Stimulated activated CD8-positive, alpha-beta memory T cell treated with anti-CD3 and anti-CD28 coated beads, Interleukin-4, amount 100 ng/mL, for 1 hour (primary cell): ENCODE measurements at regions not wholly inside any gene's neighbourhood (a gene's known extent, or its start where the extent isn't known, plus 50 kb on each side); places are given as distances from the start of the nearest gene placed in this dataset.
"Not testable (repeated sequence)": the region's sequence is repeated elsewhere in the genome, so short reads cannot be mapped to it uniquely, and the experiment has no call there.

ENCODE experiments used
- DNase-seq, 2 donors: peaks; one replicate each; pipeline ENCODE4 v3.0.0-alpha.2; 2020; ENCODE audit warnings: low read depth in 2 of 2, low spot score in 1 of 2

- DNase-seq = no peak
Observed at GRCh38 chr13:74747186-74747955, 613.2 kb upstream of the KLF12 start.

DNA sequence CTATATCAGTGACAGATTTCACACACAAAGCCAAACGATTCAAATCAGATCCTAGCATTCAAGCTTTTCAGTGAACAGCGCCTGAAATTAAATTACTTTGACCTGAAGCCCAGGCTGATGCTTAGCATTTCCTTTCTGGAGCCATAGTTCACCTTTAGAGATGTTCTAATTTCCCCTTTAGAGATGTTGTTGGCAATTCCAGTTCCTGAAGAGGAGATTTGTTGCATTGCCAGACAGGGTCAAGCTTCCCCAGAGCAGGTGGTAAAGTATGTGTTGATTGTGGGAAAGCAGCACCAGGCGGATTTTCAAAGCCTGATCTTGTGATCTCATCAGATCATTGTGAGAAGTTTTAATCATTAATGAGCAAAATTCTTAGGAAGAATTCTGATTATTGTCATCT is 609.8 kb upstream of the KLF12 start:
- DNase-seq = no peak

DNA sequence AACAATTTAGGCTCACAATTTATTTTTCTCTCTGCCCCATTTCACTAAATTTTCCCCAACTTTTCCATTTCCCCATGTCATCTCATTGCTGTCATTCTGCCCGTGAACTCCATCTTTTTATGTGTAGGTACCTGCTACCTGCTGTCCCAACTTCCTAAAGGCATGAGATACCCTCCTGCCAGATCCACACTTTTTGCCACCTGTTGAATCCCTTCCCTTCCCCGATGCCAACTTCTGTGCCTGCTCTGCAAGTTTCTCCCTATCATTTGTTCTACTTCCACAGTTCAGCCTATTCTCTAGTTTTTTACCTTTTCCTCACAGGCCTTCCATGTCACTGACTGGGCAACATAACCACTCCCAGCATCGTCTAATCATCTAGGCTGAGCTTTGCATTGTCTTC is 607.5 kb upstream of the KLF12 start:
- DNase-seq = no peak

DNA sequence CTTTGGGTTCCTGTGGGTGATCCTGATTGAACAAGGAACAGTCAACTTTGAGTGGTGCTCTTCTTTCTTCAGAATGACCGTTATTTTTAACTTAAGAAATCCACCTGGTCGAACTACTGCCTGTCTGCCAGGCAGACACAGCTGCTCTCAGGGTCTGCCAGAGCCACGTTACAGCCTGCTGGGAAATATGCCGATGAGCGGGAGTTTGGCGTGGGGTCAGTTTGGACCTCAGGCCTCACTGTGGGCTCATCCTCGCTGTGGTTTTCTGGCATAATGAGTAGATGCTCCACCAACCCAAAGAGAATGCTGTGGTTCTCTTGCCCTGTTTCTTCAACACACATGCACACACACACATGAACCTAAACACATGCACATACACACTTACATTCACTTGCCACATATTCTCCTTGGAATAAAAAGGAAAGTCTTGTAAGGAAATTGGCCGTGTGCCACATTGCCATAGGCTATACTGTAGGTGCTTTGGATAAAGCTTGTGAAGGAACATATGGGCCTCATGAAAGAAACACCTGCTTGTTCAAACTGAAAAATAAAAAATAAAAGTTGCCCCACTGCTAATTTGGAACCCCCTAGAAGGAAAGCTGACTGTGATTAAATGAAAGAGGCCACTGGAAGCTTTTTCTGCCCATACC is 598.7 kb upstream of the KLF12 start:
- DNase-seq = no peak

DNA sequence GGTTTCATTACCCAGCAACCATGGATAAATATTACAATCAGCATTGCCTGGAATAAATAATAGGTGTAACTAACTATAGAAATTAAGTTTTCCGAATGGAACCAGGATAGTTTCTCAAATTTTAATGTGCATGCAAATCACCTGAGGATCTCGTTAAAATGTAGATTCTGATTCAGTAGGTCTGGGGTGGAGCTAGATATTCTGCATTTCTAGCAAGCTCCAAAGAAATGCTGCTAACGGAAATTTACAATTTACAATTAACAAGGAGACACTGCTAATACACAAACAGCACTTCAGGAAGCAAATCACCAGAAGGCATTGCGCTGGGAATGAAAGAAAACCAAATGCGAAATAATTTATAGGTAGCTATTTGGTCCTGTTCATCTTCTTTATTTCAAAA is 597.5 kb upstream of the KLF12 start:
- no peak for DNase-seq

DNA sequence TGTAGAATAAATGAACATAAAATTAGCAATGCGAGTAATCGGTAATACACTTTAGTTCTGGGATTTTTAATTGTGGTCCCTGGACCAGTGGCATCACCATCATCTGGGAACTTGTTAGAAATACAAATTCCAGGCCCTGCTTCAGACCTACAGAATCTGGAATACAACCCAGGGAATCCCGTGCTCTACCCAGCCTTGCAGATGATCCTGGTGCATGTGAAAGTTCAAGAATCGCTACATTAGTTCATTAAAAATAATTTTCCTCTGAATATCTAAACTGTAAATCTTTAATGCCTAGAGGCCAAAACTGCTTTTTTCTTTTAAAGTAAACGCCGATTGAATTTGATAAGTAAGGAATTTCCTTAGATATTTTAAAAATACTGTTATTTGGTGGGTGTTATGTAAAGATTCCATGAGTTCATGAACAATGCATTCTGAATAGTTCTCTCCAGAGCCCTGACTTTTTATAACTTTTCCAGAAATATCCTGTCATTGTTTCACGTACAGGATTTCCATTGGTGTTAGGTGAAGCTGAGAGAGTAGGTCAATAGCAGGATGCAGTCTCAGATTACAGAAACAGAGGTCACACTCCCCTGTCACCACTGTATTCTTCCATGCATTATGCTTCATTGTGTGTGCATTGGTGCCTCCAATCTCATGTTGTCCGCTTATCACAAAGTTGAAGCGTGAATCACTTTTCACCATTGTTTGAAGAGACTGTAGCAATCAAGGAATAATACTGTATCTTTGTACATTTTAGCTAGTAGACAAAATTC is 596.5 kb upstream of the KLF12 start:
- no peak for DNase-seq

GRCh38 chr13:74726206-74726605 is 592.0 kb upstream of the KLF12 start:
- no peak for DNase-seq

DNA sequence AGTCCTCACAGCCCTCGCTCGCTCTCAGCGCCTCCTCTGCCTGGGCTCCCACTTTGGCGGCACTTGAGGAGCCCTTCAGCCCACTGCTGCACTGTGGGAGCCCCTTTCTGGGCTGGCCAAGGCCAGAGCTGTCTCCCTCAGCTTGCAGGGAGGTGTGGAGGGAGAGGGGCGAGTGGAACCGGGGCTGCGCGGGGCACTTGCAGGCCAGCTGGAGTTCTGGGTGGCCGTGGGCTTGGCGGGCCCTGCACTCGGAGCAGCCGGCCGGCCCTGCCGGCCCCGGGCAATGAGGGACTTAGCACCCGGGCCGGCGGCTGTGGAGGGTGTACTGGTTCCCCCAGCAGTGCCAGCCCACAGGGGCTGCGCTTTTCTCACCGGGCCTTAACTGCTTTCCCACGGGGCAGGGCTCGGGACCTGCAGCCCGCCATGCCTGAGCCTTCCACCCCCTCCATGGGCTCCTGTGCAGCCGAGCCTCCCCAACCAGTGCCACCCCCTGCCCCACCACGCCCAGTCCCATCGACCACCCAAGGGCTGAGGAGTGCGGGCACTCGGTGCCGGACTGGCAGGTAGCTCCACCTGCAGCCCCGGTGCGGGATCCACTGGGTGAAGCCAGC is 584.1 kb upstream of the KLF12 start:
- DNase-seq = not testable (repeated sequence)

- no peak for DNase-seq
Observed at GRCh38 chr13:74715718-74716117, 581.5 kb upstream of the KLF12 start.

GRCh38 chr13:74710006-74710405 is 575.8 kb upstream of the KLF12 start:
- no peak for DNase-seq

DNA sequence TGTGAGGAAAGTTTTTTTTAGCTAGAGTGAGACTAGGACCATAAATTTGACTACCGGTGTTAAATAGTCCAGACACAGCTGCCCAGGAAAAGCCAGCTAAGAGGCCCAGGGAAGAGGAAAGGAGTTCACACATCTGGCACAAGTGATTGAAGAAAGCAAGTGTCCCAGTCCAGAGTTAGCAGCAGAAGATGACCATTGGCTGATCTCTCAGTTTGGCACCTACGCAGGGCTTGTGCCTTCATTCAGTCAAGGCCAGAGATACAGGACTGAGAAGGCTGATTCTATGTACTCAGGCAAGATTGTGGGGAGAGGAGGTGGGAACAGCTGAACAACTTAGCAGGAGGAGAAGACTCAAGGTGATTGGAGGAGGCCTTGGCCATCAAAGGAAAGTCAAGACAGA is 575.0 kb upstream of the KLF12 start:
- DNase-seq = no peak

DNA sequence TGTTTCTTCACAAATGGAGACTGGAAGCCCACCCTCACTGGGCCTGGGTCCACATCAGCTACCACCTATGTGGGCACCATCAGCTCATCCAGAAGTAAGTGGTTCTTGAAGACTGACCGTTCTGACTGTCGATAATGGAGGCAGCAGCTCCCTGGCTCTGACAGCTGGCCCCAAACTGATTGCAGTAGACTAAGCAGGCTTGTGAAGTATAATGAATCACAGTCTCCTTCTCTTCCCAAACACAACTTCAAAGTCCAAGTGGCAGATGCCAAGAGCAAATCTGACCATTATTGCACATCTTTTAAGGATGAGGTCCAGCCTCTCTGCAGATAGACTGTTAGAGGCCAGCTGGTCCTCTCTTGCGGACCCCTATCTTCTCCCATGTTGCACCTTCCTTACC is 574.4 kb upstream of the KLF12 start:
- no peak for DNase-seq

DNA sequence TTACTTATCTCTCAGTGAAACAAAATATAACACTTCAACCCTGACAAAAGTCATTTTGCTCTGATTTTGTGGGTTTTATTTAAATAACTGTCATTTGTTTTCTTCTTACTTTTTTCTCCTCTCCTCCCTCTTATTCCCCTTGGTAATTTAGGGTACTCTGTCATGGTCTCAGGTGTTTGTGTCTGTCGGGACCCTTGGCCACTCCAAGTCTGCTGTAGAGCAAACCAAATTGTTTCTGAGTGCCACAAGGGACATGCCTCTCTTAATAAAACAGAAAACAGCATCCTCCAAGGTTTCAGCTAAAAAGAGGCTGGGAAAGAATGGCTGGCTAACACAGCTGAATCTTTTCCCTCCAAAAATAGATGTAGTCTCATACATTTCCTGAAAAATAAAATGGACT is 573.1 kb upstream of the KLF12 start:
- DNase-seq = no peak

DNA sequence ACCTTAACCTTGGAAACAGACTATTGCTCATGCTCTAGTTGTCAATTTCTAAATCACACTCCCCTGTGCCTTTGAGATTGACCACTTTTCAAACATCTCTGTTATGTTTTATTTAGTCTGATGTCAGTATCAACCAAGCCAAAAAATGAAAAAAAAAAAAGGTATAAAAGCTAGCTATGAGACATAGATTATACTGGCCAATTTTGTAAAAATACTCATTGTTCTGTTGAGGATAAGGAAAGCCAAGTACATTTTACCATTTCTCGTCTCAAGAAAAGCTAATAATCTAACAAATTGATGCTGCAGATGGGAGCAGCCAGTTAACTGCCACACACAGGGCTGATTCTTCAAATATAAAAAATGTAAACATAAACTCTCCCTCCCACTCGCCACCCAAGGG is 572.6 kb upstream of the KLF12 start:
- DNase-seq = no peak

DNA sequence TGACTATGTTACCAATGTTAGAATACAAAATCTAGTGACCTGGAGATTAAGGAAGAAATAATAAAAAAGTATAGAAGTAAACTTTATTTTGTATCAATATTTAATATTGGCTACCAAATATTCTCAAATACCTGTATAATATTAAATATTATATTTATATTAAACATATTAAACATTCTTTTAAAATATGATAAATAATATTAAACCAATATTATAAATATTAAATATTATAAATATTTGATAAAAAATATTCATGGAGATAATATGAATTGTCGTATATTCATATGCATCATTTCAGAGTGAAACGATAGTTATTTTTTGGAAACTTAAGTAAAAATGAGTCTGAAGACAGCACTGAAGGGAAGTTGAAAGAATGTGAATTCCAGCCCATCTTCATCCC is 571.2 kb upstream of the KLF12 start:
- DNase-seq = no peak

- DNase-seq = no peak
Observed at GRCh38 chr13:74703855-74704387, 569.7 kb upstream of the KLF12 start.

DNA sequence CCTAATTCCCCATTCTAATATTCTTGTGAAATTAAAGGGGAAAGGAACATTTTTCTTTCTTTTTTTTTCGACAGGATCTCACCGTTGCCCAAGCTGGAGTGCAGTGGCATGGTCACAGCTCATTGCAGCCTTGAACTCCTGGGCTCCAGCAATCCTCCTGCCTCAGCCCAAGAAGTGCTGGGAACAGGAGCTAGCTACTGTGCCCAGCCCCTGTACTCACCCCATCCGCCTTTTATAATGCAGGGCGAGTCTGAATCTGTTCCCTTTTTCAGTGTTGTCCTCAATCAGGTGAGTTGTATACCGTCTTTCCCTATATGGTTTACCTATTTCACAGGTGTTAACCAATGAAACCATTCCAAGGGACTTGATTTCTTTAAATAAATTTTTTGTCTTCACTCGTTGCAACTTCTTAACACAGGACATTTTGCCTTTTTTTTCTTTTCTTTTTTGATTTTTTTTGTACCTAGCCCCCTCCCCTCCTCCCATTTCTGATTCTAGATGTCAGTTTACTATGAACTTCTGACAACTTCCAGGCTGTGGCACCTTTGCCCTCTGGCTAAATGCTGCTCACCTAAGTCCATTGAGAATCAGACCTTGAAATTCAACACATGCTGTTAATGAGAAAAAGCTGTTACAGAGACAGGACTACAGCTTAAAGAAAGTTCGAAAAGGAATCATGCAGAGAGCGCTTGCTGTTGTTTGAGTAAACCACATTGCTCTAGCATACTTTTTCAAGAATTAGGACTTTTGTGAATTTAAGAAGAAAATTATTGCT is 562.1 kb upstream of the KLF12 start:
- DNase-seq = no peak

GRCh38 chr13:74695021-74695800 is 561.0 kb upstream of the KLF12 start:
- DNase-seq = no peak

- DNase-seq = no peak
Observed at GRCh38 chr13:74687442-74688182, 553.4 kb upstream of the KLF12 start.
